ENCODE measurements at regions not wholly inside any gene's neighbourhood (a gene's known extent, or its start where the extent isn't known, plus 50 kb on each side); places are given as distances from the start of the nearest gene placed in this dataset.
A peak's percentile ranks its signal among the peaks of the same experiment; 100 is the strongest.
"Not testable (repeated sequence)": the region's sequence is repeated elsewhere in the genome, so short reads cannot be mapped to it uniquely, and the experiment has no call there.

- DNase-seq = no peak
- ATAC-seq = no peak
- intact Hi-C loops (cut with DNase I) = no loop called here
Observed at GRCh38 chr11:103582351-103582909, 454.0 kb upstream of the DDI1 start.

GRCh38 chr11:103584021-103584420 lies 452.4 kb upstream of the DDI1 start:
- intact Hi-C loops (cut with DNase I) = no loop called here
- ATAC-seq = no peak
- DNase-seq = no peak

GRCh38 chr11:103584720-103585119 lies 451.7 kb upstream of the DDI1 start:
- no peak for DNase-seq
- no peak for ATAC-seq
- intact Hi-C loops (cut with DNase I) = no loop called here

DNA sequence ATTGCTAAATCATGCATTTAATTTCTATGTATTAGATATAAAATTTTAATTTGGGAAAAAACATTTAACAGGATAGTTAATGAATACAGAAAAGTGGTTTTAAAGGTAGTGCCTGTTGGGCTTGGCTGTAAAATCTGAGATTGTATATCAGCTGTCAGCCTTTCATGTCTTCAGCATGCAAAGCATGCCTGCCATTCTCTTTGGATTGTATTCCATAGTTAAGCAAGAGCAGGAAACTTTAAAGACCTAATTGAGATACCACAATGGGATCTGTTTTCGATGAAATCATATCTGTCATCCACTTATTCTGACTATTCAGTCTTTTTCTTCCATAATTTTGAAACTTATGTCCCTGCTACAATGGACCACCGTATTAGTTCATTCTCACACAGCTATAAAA lies 451.0 kb upstream of the DDI1 start:
- DNase-seq = no peak
- ATAC-seq = no peak
- intact Hi-C loops (cut with DNase I) = no loop called here

DNA sequence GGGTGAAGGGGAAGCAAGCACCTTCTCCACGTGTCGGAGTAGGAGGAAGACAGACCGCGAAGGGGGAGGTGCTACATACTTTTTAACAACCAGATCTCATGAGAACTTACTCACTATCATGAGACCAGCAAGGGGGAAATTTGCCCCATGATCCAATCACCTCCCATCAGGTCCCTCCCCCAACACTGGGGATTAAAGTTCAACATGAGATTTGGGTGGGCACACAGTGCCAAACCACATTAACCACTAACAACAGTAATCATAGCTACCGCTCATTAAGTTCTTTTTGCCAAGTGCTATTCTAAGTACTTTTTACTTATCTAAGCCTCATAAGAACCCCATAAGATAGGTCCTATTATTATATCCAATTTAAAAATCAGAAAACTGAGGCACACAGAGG lies 450.5 kb upstream of the DDI1 start:
- intact Hi-C loops (cut with DNase I) = no loop called here
- ATAC-seq = no peak
- no peak for DNase-seq

GRCh38 chr11:103586756-103587155 lies 449.7 kb upstream of the DDI1 start:
- intact Hi-C loops (cut with DNase I) = no loop called here
- DNase-seq (no peak), ATAC-seq (no peak)

- ATAC-seq = no peak
- intact Hi-C loops (cut with DNase I) = no loop called here
- DNase-seq = no peak
Observed at GRCh38 chr11:103587901-103588788, 448.3 kb upstream of the DDI1 start.

- DNase-seq (no peak), ATAC-seq (no peak)
- intact Hi-C loops (cut with DNase I) = no loop called here
Observed at GRCh38 chr11:103591554-103591953, 444.9 kb upstream of the DDI1 start.

DNA sequence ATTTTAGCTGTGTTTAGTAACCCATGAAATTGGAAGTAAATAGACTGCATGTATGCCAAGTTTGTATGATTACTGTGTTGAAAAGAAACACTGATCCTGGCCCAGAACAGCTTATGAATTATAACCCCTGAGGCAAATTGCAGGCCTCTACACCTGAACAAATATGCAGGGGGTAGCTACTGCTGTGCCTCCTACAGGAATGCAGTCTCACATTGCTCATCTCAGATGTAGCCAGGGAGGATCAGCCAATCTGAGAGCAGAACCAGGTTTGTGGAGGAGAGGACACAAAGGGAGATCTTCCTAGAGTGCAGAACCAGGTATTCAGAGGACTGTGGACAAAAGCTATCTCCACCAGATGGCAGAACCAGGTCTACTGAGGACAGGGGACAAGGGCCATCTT lies 442.2 kb upstream of the DDI1 start:
- DNase-seq (no peak), ATAC-seq (no peak)
- intact Hi-C loops (cut with DNase I) = no loop called here

- intact Hi-C loops (cut with DNase I) = no loop called here
- no peak for ATAC-seq
- DNase-seq = no peak
Observed at GRCh38 chr11:103596315-103596714, 440.1 kb upstream of the DDI1 start.

DNA sequence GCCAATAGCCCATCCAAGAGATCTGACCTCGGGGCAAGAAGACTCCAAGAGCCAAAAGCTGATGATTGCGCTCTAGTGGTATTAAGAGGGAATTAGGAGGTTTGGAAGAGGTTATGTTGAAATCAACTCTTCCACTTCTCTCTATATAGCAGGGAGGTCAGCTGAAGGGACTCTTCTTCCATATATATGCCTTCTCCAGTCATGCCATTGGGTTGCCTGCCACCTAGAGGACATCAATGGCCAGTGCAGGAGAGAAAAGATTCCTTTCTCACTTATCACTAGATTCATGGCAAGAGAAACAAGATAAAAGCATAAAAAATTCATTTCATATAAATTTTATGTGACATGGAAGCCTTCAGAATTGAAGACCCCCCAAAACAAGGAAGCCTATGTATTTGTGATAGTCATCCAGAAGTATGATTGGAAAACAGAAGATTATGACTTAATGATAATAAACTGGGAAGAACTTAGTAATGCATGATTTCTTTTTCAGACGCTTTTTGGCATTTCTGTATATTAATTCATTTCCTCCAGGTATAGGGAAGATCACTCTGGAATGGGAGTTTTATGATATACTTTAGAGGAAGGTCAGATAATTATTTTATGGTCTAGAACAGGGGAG lies 435.1 kb upstream of the DDI1 start:
- intact Hi-C loops (cut with DNase I) = loop anchor here (1.0 to 10.0 kb wide), 4 partner anchors 139 to 397 kb away; no protein-coding TSS in a partner anchor
- DNase-seq = no peak
- peak; percentile 67 to 74 for ATAC-seq

GRCh38 chr11:103602840-103603239 lies 433.6 kb upstream of the DDI1 start:
- no peak for DNase-seq
- intact Hi-C loops (cut with DNase I) = loop anchor here (5.0 to 10.0 kb wide), 3 partner anchors 141 to 398 kb away; no protein-coding TSS in a partner anchor
- ATAC-seq = no peak

DNA sequence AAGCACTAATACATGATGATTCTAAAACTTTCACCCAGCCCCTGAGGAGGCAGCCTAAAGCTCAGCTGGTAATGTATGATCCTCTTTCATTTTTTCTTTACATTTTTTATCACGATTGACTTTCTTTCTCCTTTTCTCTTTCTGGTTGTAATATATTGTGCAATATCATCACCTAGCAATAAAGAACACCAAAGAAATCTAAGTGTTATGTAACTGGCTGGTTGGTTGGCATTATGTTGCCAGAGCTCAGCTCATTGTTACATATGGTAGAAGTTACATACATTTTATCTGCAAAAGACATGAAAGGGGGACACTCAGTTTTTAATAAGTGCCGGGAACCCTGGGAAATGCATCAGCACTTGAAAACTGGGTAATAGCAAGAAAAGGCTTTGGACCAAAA lies 432.1 kb upstream of the DDI1 start:
- ATAC-seq (no peak), DNase-seq (no peak)
- intact Hi-C loops (cut with DNase I) = loop anchor here (5.0 to 10.0 kb wide), 3 partner anchors 142 to 400 kb away; no protein-coding TSS in a partner anchor

DNA sequence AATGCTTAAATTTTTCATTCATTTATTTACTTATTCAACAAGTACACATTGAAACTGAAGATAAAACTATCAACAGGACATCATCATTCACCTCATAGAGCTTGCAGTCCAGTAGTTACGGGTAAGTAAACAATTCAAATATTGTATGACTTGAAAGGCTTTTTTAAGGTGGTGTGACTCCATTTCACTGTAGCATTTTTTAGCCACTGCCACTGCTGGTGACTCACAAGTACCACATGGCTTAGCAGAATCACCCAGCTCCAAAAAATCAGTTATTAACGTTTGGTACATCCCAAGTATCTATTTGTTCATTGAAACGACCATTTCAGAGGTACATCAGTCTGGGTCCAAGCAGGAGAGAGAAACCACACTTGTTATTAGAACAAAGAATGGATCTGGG lies 427.9 kb upstream of the DDI1 start:
- intact Hi-C loops (cut with DNase I) = loop anchor here (10.0 kb wide), 2 partner anchors 284 to 404 kb away; no protein-coding TSS in a partner anchor
- DNase-seq (no peak), ATAC-seq (no peak)

- ATAC-seq (peak; percentile 19 to 76), DNase-seq (no peak)
- intact Hi-C loops (cut with DNase I) = loop anchor here (10.0 kb wide), 2 partner anchors 285 to 405 kb away; no protein-coding TSS in a partner anchor
Observed at GRCh38 chr11:103609117-103610066, 427.0 kb upstream of the DDI1 start.

- peak in 1 of 2 donors; percentile 68 for ATAC-seq
- DNase-seq = no peak
- intact Hi-C loops (cut with DNase I) = no loop called here
Observed at GRCh38 chr11:103610435-103610834, 426.0 kb upstream of the DDI1 start.

GRCh38 chr11:103611526-103612260 lies 424.7 kb upstream of the DDI1 start:
- intact Hi-C loops (cut with DNase I); ATAC-seq; DNase-seq: not testable (repeated sequence)

DNA sequence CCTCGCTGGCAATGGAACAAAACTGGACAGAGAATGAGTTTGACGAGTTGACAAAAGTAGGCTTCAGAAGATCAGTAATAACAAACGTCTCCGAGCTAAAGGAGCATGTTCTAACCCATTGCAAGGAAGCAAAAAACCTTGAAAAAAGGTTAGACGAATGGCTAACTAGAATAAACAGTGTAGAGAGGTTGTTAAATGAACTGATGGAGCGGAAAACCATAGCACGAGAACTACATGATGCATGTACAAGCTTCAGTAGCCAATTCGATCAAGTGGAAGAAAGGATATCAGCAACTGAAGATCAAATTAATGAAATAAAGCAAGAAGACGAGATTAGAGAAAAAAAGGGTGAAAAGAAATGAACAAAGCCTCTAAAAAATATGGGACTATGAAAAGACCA lies 424.0 kb upstream of the DDI1 start:
- intact Hi-C loops (cut with DNase I); DNase-seq; ATAC-seq: not testable (repeated sequence)
